SK-N-SH (cell line): ENCODE measurements at regions not wholly inside any gene's neighbourhood (a gene's known extent, or its start where the extent isn't known, plus 50 kb on each side); places are given as distances from the start of the nearest gene placed in this dataset.
A peak's percentile ranks its signal among the peaks of the same experiment; 100 is the strongest.

Experiments
- CTCF ChIA-PET: fragments of 300-600, 350-600 bp; formaldehyde crosslinking; extraction: SDS; loops from one replicate; lab custom pipeline; 2021; lab: Yijun Ruan, JAX
- POLR2A ChIA-PET: fragments of 350-600 bp; sonication (Branson Sonifier 250); formaldehyde crosslinking; extraction: SDS; loops from one replicate; lab custom pipeline; 2020; ENCODE audit warnings: antibody characterized with exemption, inconsistent platforms; lab: Yijun Ruan, JAX
- DNase-seq: peaks from one replicate; pipeline ENCODE4 v3.0.0; 2012
- H2AFZ ChIP-seq: fragments of 200-600 bp; sonication (generic); 2 replicates; pipeline ENCODE4 v1.8.1; 2016; ENCODE audit warnings: antibody characterized with exemption, mild to moderate bottlenecking, low read depth
- H3F3A ChIP-seq: fragments of 200-600 bp; sonication (generic); replicated peaks from 2 replicates; pipeline ENCODE3; 2016; ENCODE audit warnings: antibody characterized with exemption, mild to moderate bottlenecking; ENCODE audit not compliant: insufficient read depth
- H3K27ac ChIP-seq, 2 experiments: fragments of 200-500 bp in 1 of 2; fragments of 200-600 bp in 1 of 2; sonication (Bioruptor generic) in 1 of 2; sonication (generic), shearing (Covaris generic) in 1 of 2; 2 replicates each; pipeline versions ENCODE4 v1.5.1 to v1.6.1; 2014 to 2016; ENCODE audit warnings: low read depth in 2 of 2, inconsistent platforms in 1 of 2, low read length in 1 of 2, mild to moderate bottlenecking in 1 of 2, mixed read lengths in 1 of 2
- H3K27me3 ChIP-seq: fragments of 200-600 bp; sonication (generic), shearing (Covaris generic); 2 replicates; pipeline ENCODE4 v1.6.1; 2016; ENCODE audit warnings: mixed run types; ENCODE audit not compliant: insufficient read depth
- H3K36me3 ChIP-seq, 2 experiments: fragments of 200-500 bp in 1 of 2; fragments of 200-600 bp in 1 of 2; sonication (Bioruptor generic) in 1 of 2; sonication (generic) in 1 of 2; replicated peaks in 1 of 2; 2 replicates each; pipeline versions ENCODE3 to v1.5.1; 2014 to 2016; ENCODE audit warnings: low read length in 1 of 2, mild to moderate bottlenecking in 1 of 2; ENCODE audit not compliant: insufficient read depth in 2 of 2, control insufficient read depth in 1 of 2
- H3K4me1 ChIP-seq, 2 experiments: fragments of 200-500 bp in 1 of 2; fragments of 200-600 bp in 1 of 2; sonication (Bioruptor generic) in 1 of 2; sonication (generic), shearing (Covaris generic) in 1 of 2; 2 replicates each; pipeline versions ENCODE4 v1.5.1 to v1.6.1; 2014 to 2016; ENCODE audit warnings: low read depth in 1 of 2, low read length in 1 of 2, mixed run types in 1 of 2; ENCODE audit not compliant: insufficient read depth in 2 of 2, control insufficient read depth in 1 of 2
- H3K4me2 ChIP-seq: fragments of 200-600 bp; sonication (generic), shearing (Covaris generic); 2 replicates; pipeline ENCODE4 v1.6.1; 2017; ENCODE audit warnings: mixed run types
- H3K4me3 ChIP-seq, 2 experiments: fragments of 200-500 bp in 1 of 2; fragments of 200-600 bp in 1 of 2; sonication (Bioruptor generic) in 1 of 2; sonication (generic), shearing (Covaris generic) in 1 of 2; 2 replicates each; pipeline versions ENCODE4 v1.5.1 to v1.8.1; 2014 to 2016; ENCODE audit warnings: low read depth in 2 of 2, inconsistent platforms in 1 of 2, low read length in 1 of 2, mild to moderate bottlenecking in 1 of 2, mixed read lengths in 1 of 2, moderate library complexity in 1 of 2
- H3K79me2 ChIP-seq: fragments of 200-600 bp; sonication (generic); 2 replicates; pipeline ENCODE4 v1.8.1; 2017; ENCODE audit warnings: mild to moderate bottlenecking; ENCODE audit not compliant: insufficient read depth
- H3K9ac ChIP-seq: fragments of 200-600 bp; sonication (generic); 2 replicates; pipeline ENCODE4 v1.6.1; 2017; ENCODE audit warnings: mixed run types
- H3K9me2 ChIP-seq: fragments of 200-600 bp; sonication (generic); 2 replicates; pipeline ENCODE4 v1.6.1; 2017; ENCODE audit warnings: mixed run types
- H3K9me3 ChIP-seq: fragments of 200-600 bp; sonication (generic); 2 replicates; pipeline ENCODE4 v1.6.1; 2017; ENCODE audit warnings: mixed run types, mild to moderate bottlenecking, moderate library complexity
- H4K20me1 ChIP-seq: fragments of 200-600 bp; sonication (generic); 2 replicates; pipeline ENCODE4 v1.6.1; 2017; ENCODE audit warnings: mild to moderate bottlenecking, mixed run types; ENCODE audit not compliant: insufficient read depth
- CHD2 ChIP-seq: fragments of 150-350 bp; IDR thresholded peaks from 2 replicates; pipeline ENCODE4 v1.6.1; 2018; ENCODE audit warnings: low read length; ENCODE audit not compliant: partially characterized antibody
- EP300 ChIP-seq, 2 experiments: IDR thresholded peaks; 2 replicates each; pipeline versions ENCODE4 v1.4.0 to v1.6.1; 2012; ENCODE audit warnings: borderline replicate concordance in 1 of 2, low read depth in 1 of 2, low read length in 1 of 2
- FOSL2 ChIP-seq: IDR thresholded peaks from 2 replicates; pipeline ENCODE4 v1.4.0; 2012; ENCODE audit warnings: low read depth, mild to moderate bottlenecking, moderate library complexity, borderline replicate concordance
- FOXM1 ChIP-seq: IDR thresholded peaks from 2 replicates; pipeline ENCODE4 v1.4.0; 2012; ENCODE audit warnings: low read depth, mild to moderate bottlenecking
- WGBS: methylation state at CpG from one replicate; pipeline ENCODE4 v1.1.6; 2017; ENCODE audit warnings: low lambda C conversion rate; 5-methylcytosine and 5-hydroxymethylcytosine counted together
- TF ChIP-seq, protein P1 (sequence below): IDR thresholded peaks from 2 replicates; pipeline ENCODE4 v1.6.1; 2012; ENCODE audit warnings: mild to moderate bottlenecking, low read depth, low read length, moderate library complexity
- TF ChIP-seq, protein P2 (sequence below): IDR thresholded peaks from 2 replicates; pipeline ENCODE4 v1.4.0; 2012; ENCODE audit warnings: low read depth, borderline replicate concordance
- TF ChIP-seq, protein P3 (sequence below): IDR thresholded peaks from 2 replicates; pipeline ENCODE4 v1.4.0; 2012; ENCODE audit warnings: low read depth, borderline replicate concordance
- TF ChIP-seq, protein P4 (sequence below): IDR thresholded peaks from 2 replicates; pipeline ENCODE4; 2012
- TF ChIP-seq, protein P5 (sequence below): fragments of 200-600 bp; sonication (generic); IDR thresholded peaks from 2 replicates; pipeline ENCODE4 v1.6.1; 2017; ENCODE audit warnings: antibody characterized with exemption, mild to moderate bottlenecking, moderate library complexity

DNA sequence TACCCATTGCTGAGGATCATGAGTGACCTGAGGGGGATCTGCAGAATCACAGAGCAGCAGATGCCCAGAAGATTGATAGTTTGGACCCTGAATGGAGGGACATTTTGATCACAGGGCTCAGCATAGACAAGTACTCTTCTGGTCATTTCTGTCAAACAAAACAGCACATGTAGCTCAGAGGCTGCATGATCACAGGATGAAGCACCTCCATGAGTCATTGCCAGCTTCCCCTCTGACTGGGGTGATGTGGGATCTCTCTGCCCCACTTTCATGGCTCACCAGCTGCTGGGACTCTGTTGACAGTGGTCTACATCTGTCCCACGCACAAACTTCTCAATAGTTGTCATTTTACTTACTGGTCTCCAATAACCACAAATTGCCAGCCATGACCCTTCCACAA, 264.1 kb downstream of the RPIA start (continued):
- TF ChIP-seq, protein P1, sequence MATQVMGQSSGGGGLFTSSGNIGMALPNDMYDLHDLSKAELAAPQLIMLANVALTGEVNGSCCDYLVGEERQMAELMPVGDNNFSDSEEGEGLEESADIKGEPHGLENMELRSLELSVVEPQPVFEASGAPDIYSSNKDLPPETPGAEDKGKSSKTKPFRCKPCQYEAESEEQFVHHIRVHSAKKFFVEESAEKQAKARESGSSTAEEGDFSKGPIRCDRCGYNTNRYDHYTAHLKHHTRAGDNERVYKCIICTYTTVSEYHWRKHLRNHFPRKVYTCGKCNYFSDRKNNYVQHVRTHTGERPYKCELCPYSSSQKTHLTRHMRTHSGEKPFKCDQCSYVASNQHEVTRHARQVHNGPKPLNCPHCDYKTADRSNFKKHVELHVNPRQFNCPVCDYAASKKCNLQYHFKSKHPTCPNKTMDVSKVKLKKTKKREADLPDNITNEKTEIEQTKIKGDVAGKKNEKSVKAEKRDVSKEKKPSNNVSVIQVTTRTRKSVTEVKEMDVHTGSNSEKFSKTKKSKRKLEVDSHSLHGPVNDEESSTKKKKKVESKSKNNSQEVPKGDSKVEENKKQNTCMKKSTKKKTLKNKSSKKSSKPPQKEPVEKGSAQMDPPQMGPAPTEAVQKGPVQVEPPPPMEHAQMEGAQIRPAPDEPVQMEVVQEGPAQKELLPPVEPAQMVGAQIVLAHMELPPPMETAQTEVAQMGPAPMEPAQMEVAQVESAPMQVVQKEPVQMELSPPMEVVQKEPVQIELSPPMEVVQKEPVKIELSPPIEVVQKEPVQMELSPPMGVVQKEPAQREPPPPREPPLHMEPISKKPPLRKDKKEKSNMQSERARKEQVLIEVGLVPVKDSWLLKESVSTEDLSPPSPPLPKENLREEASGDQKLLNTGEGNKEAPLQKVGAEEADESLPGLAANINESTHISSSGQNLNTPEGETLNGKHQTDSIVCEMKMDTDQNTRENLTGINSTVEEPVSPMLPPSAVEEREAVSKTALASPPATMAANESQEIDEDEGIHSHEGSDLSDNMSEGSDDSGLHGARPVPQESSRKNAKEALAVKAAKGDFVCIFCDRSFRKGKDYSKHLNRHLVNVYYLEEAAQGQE, result no peak

DNA sequence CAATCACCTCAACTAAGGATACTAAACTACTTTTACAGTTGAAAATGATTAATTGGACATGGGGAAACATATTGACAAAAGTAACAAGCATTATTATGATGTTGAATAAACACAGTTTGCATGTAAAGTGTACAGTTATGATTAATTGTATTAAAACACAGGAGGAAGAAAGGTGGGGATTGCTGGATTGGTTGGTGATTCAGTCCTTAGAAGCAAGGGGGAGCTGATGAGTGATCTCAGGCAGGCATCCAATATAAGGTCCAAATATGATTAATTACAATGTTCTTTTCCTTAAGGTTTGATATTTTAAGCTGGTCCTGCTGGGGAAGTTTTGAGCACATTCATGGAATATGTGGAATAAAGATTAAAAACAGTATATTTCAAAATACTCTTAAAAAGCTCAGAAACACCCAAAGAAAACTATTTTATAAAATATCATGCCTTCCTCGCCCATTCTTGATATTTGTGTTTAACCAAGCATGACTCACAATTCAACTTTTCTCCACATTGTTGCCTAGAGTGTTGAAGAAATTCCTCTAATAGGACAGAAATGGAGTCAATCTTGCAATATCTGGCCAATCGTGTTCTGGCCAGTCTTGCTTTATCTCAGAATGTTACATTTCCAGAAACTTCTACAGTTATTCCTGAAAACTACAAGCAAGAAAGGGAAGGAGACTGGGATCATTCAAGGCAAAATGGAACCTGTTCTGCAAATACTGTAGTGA, 268.2 kb downstream of the RPIA start:
- Histone ChIP-seq H3K27me3 (0 out of 2 replicates have a peak, but pooled peaks cover 4% of the 10 kb centered on the region), H3K79me2 (no peaks in the 10 kb centered on the region), H3K9ac (no peak overlapping the region), H3K4me2 (no peak overlapping the region), H3K4me3 (no peak overlapping the region), H3F3A (no peaks in the 10 kb centered on the region), H3K4me1 (no peaks in the 10 kb centered on the region), H3K36me3 (no peaks in the 10 kb centered on the region), H4K20me1 (no peaks in the 10 kb centered on the region), H3K27ac (no peak overlapping the region), H3K9me2 (no peaks in the 10 kb centered on the region), H2AFZ (no peak overlapping the region), H3K9me3 (no peaks in the 10 kb centered on the region)
- TF ChIP-seq, protein P2, sequence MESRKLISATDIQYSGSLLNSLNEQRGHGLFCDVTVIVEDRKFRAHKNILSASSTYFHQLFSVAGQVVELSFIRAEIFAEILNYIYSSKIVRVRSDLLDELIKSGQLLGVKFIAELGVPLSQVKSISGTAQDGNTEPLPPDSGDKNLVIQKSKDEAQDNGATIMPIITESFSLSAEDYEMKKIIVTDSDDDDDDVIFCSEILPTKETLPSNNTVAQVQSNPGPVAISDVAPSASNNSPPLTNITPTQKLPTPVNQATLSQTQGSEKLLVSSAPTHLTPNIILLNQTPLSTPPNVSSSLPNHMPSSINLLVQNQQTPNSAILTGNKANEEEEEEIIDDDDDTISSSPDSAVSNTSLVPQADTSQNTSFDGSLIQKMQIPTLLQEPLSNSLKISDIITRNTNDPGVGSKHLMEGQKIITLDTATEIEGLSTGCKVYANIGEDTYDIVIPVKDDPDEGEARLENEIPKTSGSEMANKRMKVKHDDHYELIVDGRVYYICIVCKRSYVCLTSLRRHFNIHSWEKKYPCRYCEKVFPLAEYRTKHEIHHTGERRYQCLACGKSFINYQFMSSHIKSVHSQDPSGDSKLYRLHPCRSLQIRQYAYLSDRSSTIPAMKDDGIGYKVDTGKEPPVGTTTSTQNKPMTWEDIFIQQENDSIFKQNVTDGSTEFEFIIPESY, result no peak
- TF ChIP-seq FOSL2, result no peak
- no peak for TF ChIP-seq EP300 (IDR thresholded peaks at IDR 0.05; ENCODE audit: borderline replicate concordance in 1 of 2, low read depth in 1 of 2, low read length in 1 of 2)
- TF ChIP-seq, protein P3, sequence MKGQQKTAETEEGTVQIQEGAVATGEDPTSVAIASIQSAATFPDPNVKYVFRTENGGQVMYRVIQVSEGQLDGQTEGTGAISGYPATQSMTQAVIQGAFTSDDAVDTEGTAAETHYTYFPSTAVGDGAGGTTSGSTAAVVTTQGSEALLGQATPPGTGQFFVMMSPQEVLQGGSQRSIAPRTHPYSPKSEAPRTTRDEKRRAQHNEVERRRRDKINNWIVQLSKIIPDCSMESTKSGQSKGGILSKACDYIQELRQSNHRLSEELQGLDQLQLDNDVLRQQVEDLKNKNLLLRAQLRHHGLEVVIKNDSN, result no peak
- TF ChIP-seq, protein P4, sequence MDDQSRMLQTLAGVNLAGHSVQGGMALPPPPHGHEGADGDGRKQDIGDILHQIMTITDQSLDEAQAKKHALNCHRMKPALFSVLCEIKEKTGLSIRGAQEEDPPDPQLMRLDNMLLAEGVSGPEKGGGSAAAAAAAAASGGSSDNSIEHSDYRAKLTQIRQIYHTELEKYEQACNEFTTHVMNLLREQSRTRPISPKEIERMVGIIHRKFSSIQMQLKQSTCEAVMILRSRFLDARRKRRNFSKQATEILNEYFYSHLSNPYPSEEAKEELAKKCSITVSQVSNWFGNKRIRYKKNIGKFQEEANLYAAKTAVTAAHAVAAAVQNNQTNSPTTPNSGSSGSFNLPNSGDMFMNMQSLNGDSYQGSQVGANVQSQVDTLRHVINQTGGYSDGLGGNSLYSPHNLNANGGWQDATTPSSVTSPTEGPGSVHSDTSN, result 0 out of 2 replicates have a peak, but pooled peaks have one; percentile 15
- TF ChIP-seq CHD2, result no peak
- no peak for TF ChIP-seq FOXM1
- TF ChIP-seq, protein P5, sequence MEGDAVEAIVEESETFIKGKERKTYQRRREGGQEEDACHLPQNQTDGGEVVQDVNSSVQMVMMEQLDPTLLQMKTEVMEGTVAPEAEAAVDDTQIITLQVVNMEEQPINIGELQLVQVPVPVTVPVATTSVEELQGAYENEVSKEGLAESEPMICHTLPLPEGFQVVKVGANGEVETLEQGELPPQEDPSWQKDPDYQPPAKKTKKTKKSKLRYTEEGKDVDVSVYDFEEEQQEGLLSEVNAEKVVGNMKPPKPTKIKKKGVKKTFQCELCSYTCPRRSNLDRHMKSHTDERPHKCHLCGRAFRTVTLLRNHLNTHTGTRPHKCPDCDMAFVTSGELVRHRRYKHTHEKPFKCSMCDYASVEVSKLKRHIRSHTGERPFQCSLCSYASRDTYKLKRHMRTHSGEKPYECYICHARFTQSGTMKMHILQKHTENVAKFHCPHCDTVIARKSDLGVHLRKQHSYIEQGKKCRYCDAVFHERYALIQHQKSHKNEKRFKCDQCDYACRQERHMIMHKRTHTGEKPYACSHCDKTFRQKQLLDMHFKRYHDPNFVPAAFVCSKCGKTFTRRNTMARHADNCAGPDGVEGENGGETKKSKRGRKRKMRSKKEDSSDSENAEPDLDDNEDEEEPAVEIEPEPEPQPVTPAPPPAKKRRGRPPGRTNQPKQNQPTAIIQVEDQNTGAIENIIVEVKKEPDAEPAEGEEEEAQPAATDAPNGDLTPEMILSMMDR, result peak; percentile 36; the same call in 1 of the 2 replicates
- ChIA-PET CTCF (no interaction called here), POLR2A (no interaction called here)
- WGBS, result 0% methylated on average over 2 of the region's 2 CpGs
- DNase-seq, result no peak
